Loucy (cell line): ENCODE measurements at regions not wholly inside any gene's neighbourhood (a gene's known extent, or its start where the extent isn't known, plus 50 kb on each side); places are given as distances from the start of the nearest gene placed in this dataset.

ENCODE experiments used
- CTCF ChIP-seq: fragments of 200-600 bp; sonication (generic); conservative IDR thresholded peaks from 2 replicates; pipeline ENCODE4 v1.5.1; 2014; ENCODE audit warnings: mild to moderate bottlenecking, antibody characterized with exemption, low read length
- EZH2phosphoT487 ChIP-seq: fragments of 200-600 bp; IDR thresholded peaks from 2 replicates; pipeline ENCODE4 v1.6.1; 2018; ENCODE audit warnings: antibody characterized with exemption, mild to moderate bottlenecking, moderate library complexity, borderline replicate concordance

DNA sequence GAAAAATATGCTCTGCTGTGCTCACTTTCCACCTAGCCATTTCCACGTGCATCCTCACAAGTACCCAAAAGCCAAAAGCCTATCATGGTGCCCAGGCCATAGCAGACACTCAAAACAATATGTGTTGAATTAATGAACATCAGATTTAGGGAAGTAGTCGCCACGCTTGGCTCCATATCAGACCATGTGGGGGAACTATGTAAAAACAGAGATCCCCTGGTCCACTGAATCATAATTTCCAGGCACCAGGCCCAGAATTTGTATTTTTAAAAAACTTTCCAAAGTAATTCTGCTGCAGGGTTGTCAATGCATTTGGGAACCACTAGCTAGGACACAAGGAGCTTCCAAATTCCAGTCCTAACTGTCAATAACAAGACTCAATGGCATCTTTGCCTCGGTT, 77.3 kb downstream of the CNTN3 start:
- TF ChIP-seq CTCF (no peak), EZH2phosphoT487 (no peak)
